GM23248 (cell line): ENCODE measurements at regions not wholly inside any gene's neighbourhood (a gene's known extent, or its start where the extent isn't known, plus 50 kb on each side); places are given as distances from the start of the nearest gene placed in this dataset.

ENCODE experiments used
- DNase-seq: peaks from one replicate; pipeline ENCODE4 v3.0.0-alpha.2; 2015
- H2AFZ ChIP-seq: fragments of 200-600 bp; sonication (generic); 2 replicates; pipeline ENCODE4 v1.6.1; 2016; ENCODE audit warnings: antibody characterized with exemption
- H3F3A ChIP-seq: fragments of 200-600 bp; sonication (generic); 2 replicates; pipeline ENCODE4 v1.6.1; 2016; ENCODE audit warnings: mild to moderate bottlenecking, antibody characterized with exemption, mixed run types; ENCODE audit not compliant: insufficient read depth
- H3K27ac ChIP-seq: fragments of 200-600 bp; sonication (generic); 2 replicates; pipeline ENCODE4 v1.5.1; 2016; ENCODE audit warnings: mild to moderate bottlenecking
- H3K27me3 ChIP-seq: fragments of 200-600 bp; sonication (generic); replicated peaks from 2 replicates; pipeline ENCODE4 v1.6.1; 2016; ENCODE audit warnings: mild to moderate bottlenecking; ENCODE audit not compliant: insufficient read depth
- H3K36me3 ChIP-seq: fragments of 200-600 bp; sonication (generic); 2 replicates; pipeline ENCODE4 v1.6.1; 2016; ENCODE audit warnings: low read depth, mild to moderate bottlenecking
- H3K4me1 ChIP-seq: fragments of 200-600 bp; sonication (generic); 2 replicates; pipeline ENCODE4 v1.6.1; 2016; ENCODE audit warnings: mild to moderate bottlenecking; ENCODE audit not compliant: insufficient read depth
- H3K4me2 ChIP-seq: fragments of 200-600 bp; sonication (generic); one replicate; pipeline ENCODE4 v1.6.1; 2016; ENCODE audit warnings: mild to moderate bottlenecking; ENCODE audit not compliant: unreplicated experiment
- H3K4me3 ChIP-seq: fragments of 200-600 bp; sonication (generic); 2 replicates; pipeline ENCODE4 v1.5.1; 2016; ENCODE audit warnings: mild to moderate bottlenecking
- H3K79me2 ChIP-seq: fragments of 200-600 bp; sonication (generic); 2 replicates; pipeline ENCODE4 v1.6.1; 2016; ENCODE audit warnings: mild to moderate bottlenecking; ENCODE audit not compliant: insufficient read depth
- H3K9ac ChIP-seq: fragments of 200-600 bp; sonication (generic); 2 replicates; pipeline ENCODE4 v1.6.1; 2016; ENCODE audit warnings: mild to moderate bottlenecking
- H3K9me2 ChIP-seq: fragments of 200-600 bp; sonication (generic); 2 replicates; pipeline ENCODE4 v1.6.1; 2016; ENCODE audit warnings: mixed run types, mild to moderate bottlenecking, moderate library complexity; ENCODE audit not compliant: insufficient read depth
- H3K9me3 ChIP-seq: fragments of 200-600 bp; sonication (generic); one replicate; pipeline ENCODE4 v1.6.1; 2017; ENCODE audit warnings: low read depth
- H4K20me1 ChIP-seq: fragments of 200-600 bp; sonication (generic); 2 replicates; pipeline ENCODE4 v1.6.0; 2016; ENCODE audit not compliant: insufficient read depth
- EZH2 ChIP-seq: fragments of 200-600 bp; sonication (generic); IDR thresholded peaks from 2 replicates; pipeline ENCODE4 v1.6.1; 2018; ENCODE audit warnings: antibody characterized with exemption, mild to moderate bottlenecking; ENCODE audit not compliant: insufficient read depth, poor library complexity, severe bottlenecking
- EZH2phosphoT487 ChIP-seq: fragments of 200-600 bp; sonication (generic); IDR thresholded peaks from 2 replicates; pipeline ENCODE4 v1.6.1; 2018; ENCODE audit warnings: antibody characterized with exemption, moderate library complexity, mild to moderate bottlenecking, low read depth; ENCODE audit not compliant: insufficient read depth
- WGBS, 2 experiments: methylation state at CpG; one replicate each; pipeline ENCODE4 v1.1.6; 2015 to 2017; ENCODE audit warnings: low lambda C conversion rate in 2 of 2, low coverage in 1 of 2; ENCODE audit errors: missing lambda C conversion rate in 2 of 2; 5-methylcytosine and 5-hydroxymethylcytosine counted together
- in situ Hi-C: fragments of 300-500 bp; cut with MboI; formaldehyde crosslinking; loops from 2 replicates; pipeline ENCODE4 v1.15.0; 2020

DNA sequence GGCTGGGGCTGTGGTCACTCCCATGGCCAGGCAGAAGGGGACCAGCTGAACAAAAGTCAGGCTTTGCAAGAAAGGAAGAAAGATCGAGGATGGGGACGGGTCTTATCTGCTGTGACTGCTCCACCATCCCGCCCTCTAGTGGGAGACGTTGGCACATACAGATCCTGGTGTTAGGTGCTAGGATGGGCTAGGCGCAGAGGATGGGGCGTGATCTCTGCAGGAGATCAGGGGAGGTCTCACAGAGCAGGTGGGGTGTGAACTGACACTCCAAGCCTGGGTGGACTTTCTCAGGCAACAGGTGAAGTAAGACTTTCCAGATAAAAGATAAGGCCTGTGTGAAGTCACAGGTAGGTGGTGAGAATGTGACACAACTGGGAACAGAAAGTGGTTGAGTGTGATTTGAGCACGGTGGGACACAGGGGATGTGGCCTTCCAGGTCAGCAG is 141.9 kb upstream of the SMAD3 start:
- peak; percentile 20 for DNase-seq
- no peak overlapping the region for H2AFZ ChIP-seq
- H4K20me1 ChIP-seq = no peaks in the 10 kb centered on the region
- H3K27ac ChIP-seq = no peak overlapping the region
- no peaks in the 10 kb centered on the region for H3K9me2 ChIP-seq
- in situ Hi-C loops = no loop called here
- 58 to 61% methylated on average over 7 of the region's 7 CpGs for WGBS, 2 experiments
- H3K4me3 ChIP-seq = no peak overlapping the region
- no peaks in the 10 kb centered on the region for H3K79me2 ChIP-seq
- no peaks in the 10 kb centered on the region for H3F3A ChIP-seq
- TF ChIP-seq EZH2 (no peak), EZH2phosphoT487 (no peak)
- H3K4me1 ChIP-seq = no peaks in the 10 kb centered on the region
- H3K9me3 ChIP-seq = no peaks in the 10 kb centered on the region
- no peak overlapping the region for H3K9ac ChIP-seq
- H3K27me3 ChIP-seq = no peaks in the 10 kb centered on the region
- no peak overlapping the region for H3K4me2 ChIP-seq
- H3K36me3 ChIP-seq = no peaks in the 10 kb centered on the region

DNA sequence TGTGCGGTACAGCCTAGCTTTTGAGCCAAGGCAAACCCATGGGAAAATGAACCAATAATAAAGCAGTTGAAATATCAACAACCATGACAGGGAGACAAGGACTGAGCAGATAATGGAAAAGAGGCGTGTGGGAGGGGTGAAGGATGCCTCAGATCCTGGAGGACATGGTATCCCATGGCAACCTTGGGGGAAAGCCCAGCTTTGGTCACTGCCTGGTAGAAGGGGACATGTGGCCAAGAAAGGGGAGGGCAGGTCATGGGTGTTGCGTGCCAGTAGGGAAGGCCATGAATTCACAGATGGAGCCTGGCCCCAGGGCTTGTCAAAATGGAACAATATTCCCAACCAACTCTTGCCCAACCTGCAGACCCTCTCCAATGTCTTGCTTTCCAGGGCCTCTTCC is 140.5 kb upstream of the SMAD3 start:
- Histone ChIP-seq H3K9me3 (no peaks in the 10 kb centered on the region), H3K9ac (no peak overlapping the region), H3K4me3 (no peak overlapping the region), H3K4me2 (no peak overlapping the region), H3K9me2 (no peaks in the 10 kb centered on the region), H3K79me2 (no peaks in the 10 kb centered on the region), H3K4me1 (no peaks in the 10 kb centered on the region), H3K27me3 (no peaks in the 10 kb centered on the region), H3K36me3 (no peaks in the 10 kb centered on the region), H3F3A (no peaks in the 10 kb centered on the region), H4K20me1 (no peaks in the 10 kb centered on the region), H2AFZ (no peak overlapping the region), H3K27ac (no peak overlapping the region)
- in situ Hi-C loops = loop anchor here (25.0 kb wide), 1 partner anchor 512 kb away; no protein-coding TSS in a partner anchor
- TF ChIP-seq EZH2 (no peak), EZH2phosphoT487 (no peak)
- 82 to 83% methylated on average over 3 of the region's 3 CpGs for WGBS, 2 experiments
- DNase-seq = no peak

GRCh38 chr15:66925721-66926120 is 139.7 kb upstream of the SMAD3 start:
- no peak overlapping the region for H3K9ac ChIP-seq
- no peak for DNase-seq
- H3K4me1 ChIP-seq = 0 out of 2 replicates have a peak, but pooled peaks cover under 1% of the 10 kb centered on the region
- WGBS, 2 experiments = 94 to 96% methylated on average over 4 of the region's 4 CpGs
- H3K4me3 ChIP-seq = no peak overlapping the region
- no peaks in the 10 kb centered on the region for H3K9me3 ChIP-seq
- H3F3A ChIP-seq = 0 out of 2 replicates have a peak, but pooled peaks cover under 1% of the 10 kb centered on the region
- no peaks in the 10 kb centered on the region for H3K79me2 ChIP-seq
- no peak overlapping the region for H3K4me2 ChIP-seq
- no peak overlapping the region for H2AFZ ChIP-seq
- no peak for TF ChIP-seq EZH2phosphoT487
- TF ChIP-seq EZH2 = no peak
- no peak overlapping the region for H3K27ac ChIP-seq
- H3K27me3 ChIP-seq = no peaks in the 10 kb centered on the region
- no peaks in the 10 kb centered on the region for H4K20me1 ChIP-seq
- in situ Hi-C loops = loop anchor here (25.0 kb wide), 1 partner anchor 512 kb away; no protein-coding TSS in a partner anchor
- H3K36me3 ChIP-seq = no peaks in the 10 kb centered on the region
- no peaks in the 10 kb centered on the region for H3K9me2 ChIP-seq

- Histone ChIP-seq H3K4me1 (peaks cover 18% of the 10 kb centered on the region), H3K36me3 (no peaks in the 10 kb centered on the region), H3K9me2 (no peaks in the 10 kb centered on the region), H3K27me3 (no peaks in the 10 kb centered on the region), H2AFZ (no peak overlapping the region), H4K20me1 (no peaks in the 10 kb centered on the region), H3K4me2 (no peak overlapping the region), H3K9me3 (no peaks in the 10 kb centered on the region), H3K79me2 (no peaks in the 10 kb centered on the region), H3K27ac (no peak overlapping the region), H3K4me3 (no peak overlapping the region), H3K9ac (no peak overlapping the region), H3F3A (peaks cover 12% of the 10 kb centered on the region)
- 48 to 53% methylated on average over 4 of the region's 4 CpGs for WGBS, 2 experiments
- peak; percentile 52 for DNase-seq
- in situ Hi-C loops = loop anchor here (25.0 kb wide), 1 partner anchor 510 kb away; no protein-coding TSS in a partner anchor
- TF ChIP-seq EZH2phosphoT487 (no peak), EZH2 (no peak)
These were observed 138.0 kb upstream of the SMAD3 start for GRCh38 chr15:66927201-66928077.
